GM20431 (cell line): ENCODE measurements at regions not wholly inside any gene's neighbourhood (a gene's known extent, or its start where the extent isn't known, plus 50 kb on each side); places are given as distances from the start of the nearest gene placed in this dataset.

Source experiments
- in situ Hi-C: fragments of 300-500 bp; cut with MseI, MboI; formaldehyde crosslinking; loops from one replicate; pipeline ENCODE4 v1.15.0; 2020; ENCODE audit warnings: low sequenced_read_pairs; ENCODE audit not compliant: unreplicated experiment

- in situ Hi-C loops: no loop called here
Observed at GRCh38 chr7:25279705-25280104, 51.4 kb upstream of the NPVF start.

GRCh38 chr7:25280181-25280580, 51.9 kb upstream of the NPVF start:
- in situ Hi-C loops: no loop called here

- in situ Hi-C loops: no loop called here
Observed at GRCh38 chr7:25282194-25282593, 53.9 kb upstream of the NPVF start.

- in situ Hi-C loops: no loop called here
Observed at GRCh38 chr7:25286756-25287155, 58.5 kb upstream of the NPVF start.

GRCh38 chr7:25287291-25287690, 59.0 kb upstream of the NPVF start:
- in situ Hi-C loops: no loop called here

- in situ Hi-C loops: no loop called here
Observed at GRCh38 chr7:25288556-25289307, 60.4 kb upstream of the NPVF start.

GRCh38 chr7:25289518-25289917, 61.2 kb upstream of the NPVF start:
- in situ Hi-C loops: no loop called here

- in situ Hi-C loops: no loop called here
Observed at GRCh38 chr7:25294624-25295023, 66.3 kb upstream of the NPVF start.

GRCh38 chr7:25295387-25295786, 67.1 kb upstream of the NPVF start:
- in situ Hi-C loops: no loop called here

- in situ Hi-C loops: no loop called here
Observed at GRCh38 chr7:25296086-25296485, 67.8 kb upstream of the NPVF start.

GRCh38 chr7:25297278-25297677, 69.0 kb upstream of the NPVF start:
- in situ Hi-C loops: no loop called here

GRCh38 chr7:25303281-25304181, 75.2 kb upstream of the NPVF start:
- in situ Hi-C loops: no loop called here

- in situ Hi-C loops: no loop called here
Observed at GRCh38 chr7:25304691-25305090, 76.4 kb upstream of the NPVF start.

- in situ Hi-C loops: no loop called here
Observed at GRCh38 chr7:25305831-25306230, 77.5 kb upstream of the NPVF start.

GRCh38 chr7:25307624-25308023, 79.3 kb upstream of the NPVF start:
- in situ Hi-C loops: no loop called here

- in situ Hi-C loops: no loop called here
Observed at GRCh38 chr7:25308246-25308645, 80.0 kb upstream of the NPVF start.

- in situ Hi-C loops: no loop called here
Observed at GRCh38 chr7:25308906-25309705, 80.8 kb upstream of the NPVF start.

- in situ Hi-C loops: no loop called here
Observed at GRCh38 chr7:25310896-25311295, 82.6 kb upstream of the NPVF start.

GRCh38 chr7:25311346-25311745, 83.1 kb upstream of the NPVF start:
- in situ Hi-C loops: no loop called here

GRCh38 chr7:25312968-25313367, 84.7 kb upstream of the NPVF start:
- in situ Hi-C loops: no loop called here

- in situ Hi-C loops: no loop called here
Observed at GRCh38 chr7:25313526-25313925, 85.2 kb upstream of the NPVF start.
